ENCODE measurements at regions not wholly inside any gene's neighbourhood (a gene's known extent, or its start where the extent isn't known, plus 50 kb on each side); places are given as distances from the start of the nearest gene placed in this dataset.
A peak's percentile ranks its signal among the peaks of the same experiment; 100 is the strongest.

DNA sequence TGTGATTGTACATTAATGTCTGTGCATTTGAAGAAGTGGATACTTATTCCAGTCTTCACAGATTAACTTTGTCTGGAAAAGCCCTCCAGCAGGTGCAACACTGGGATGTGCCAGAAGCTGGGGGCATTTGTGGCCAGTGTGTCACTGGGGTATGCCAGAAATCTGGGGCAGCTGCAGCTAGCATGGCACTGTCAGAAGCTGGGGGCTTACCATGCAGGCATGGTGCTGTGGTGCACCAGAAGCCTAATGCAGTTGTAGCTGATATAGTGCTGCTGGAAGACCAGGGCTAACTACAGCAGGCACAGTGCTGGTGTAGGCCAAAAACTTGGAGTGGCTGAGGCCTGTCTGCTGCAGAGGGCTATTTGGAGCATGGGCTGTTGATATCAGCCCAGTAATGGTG lies 270.1 kb downstream of the STK31 start:
- DNase-seq (ENCODE audit: low read depth), result no peak

- peak; percentile 26 for DNase-seq (ENCODE audit: low read depth)
Observed at GRCh38 chr7:23981314-23981713, 271.3 kb downstream of the STK31 start.

DNA sequence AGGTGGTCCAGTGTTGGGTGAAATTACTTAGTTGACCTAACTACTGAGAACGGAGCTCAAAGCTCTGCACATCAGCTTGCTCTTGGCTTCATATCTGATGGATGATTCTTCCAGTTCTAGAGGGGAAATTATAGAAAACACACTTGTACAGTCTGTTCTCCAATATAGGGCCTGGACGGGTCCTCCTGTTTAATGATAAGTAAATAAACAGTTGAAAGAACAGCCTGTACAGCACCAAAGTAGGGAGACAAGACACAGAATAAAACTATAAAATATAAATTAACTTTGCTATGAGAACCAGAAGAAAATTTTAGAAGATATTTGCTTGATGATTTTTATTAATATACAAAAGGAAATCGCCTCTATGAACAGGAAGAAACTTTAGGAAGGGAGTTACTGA lies 271.7 kb downstream of the STK31 start:
- DNase-seq (ENCODE audit: low read depth), result no peak

GRCh38 chr7:24005517-24005916 lies 278.5 kb upstream of the NPY start:
- DNase-seq (ENCODE audit: low read depth), result no peak

DNA sequence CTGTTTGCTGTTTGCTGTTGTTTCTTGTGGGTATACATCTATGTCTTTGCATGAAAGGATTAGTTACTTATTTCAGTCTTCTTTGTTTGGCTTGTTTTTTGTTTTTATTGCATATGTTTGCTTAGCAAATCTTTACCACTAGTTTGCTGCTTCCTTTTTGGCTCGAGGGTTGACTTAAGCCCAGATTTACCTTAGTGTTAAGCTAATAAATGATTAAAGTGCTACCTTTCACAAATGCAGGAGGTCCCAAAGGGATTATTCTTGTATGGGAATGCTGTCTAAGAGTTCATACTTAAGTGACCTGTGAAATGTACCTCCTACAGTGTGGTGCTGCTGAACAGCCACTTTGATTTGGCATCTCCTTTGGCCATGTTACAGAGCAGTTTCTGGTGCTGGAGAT lies 273.5 kb upstream of the NPY start:
- no peak for DNase-seq (ENCODE audit: low read depth)

DNA sequence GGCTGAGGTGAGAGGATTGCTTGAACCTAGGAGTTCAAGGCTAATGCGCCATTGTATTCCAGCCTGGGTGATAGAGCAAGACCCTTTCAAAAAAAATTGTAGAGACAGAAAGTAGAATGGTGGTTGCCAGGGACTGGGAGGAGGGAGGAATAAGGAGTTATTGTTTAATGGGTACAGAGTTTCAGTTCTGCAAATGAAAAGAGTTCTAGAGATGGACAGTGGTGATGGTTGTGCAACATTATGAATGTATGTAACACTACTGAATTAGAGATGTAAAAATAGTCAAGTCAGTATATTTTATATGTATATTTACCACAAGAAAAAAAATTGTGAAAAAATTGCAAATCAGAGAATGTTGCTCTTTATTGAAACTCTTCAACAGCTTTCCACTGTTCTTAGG lies 266.5 kb upstream of the NPY start:
- DNase-seq (ENCODE audit: low read depth), result no peak

- DNase-seq (ENCODE audit: low read depth), result no peak
Observed at GRCh38 chr7:24018331-24018730, 265.7 kb upstream of the NPY start.

DNA sequence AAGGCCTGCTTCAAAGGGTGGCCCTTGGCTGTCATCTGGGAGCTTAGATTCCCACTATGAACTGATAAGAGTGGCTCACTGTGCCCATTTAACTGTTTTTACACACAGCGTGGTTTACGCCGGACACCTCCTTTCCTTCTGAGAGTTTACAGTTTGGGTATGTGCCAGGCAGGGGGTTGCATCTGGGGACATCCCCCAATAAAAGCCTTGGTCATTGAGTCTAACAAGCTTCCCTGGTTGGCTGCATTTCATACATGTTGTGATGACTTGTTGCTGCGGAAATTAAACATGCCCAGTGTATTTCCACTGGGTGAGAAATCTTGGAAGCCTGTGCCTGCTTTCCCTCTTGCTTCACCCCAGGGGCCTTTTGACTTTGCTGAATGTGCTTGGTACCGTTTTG lies 264.1 kb upstream of the NPY start:
- DNase-seq (ENCODE audit: low read depth), result no peak

- peak; percentile 37 for DNase-seq (ENCODE audit: low read depth)
Observed at GRCh38 chr7:24024276-24025068, 259.5 kb upstream of the NPY start.

DNA sequence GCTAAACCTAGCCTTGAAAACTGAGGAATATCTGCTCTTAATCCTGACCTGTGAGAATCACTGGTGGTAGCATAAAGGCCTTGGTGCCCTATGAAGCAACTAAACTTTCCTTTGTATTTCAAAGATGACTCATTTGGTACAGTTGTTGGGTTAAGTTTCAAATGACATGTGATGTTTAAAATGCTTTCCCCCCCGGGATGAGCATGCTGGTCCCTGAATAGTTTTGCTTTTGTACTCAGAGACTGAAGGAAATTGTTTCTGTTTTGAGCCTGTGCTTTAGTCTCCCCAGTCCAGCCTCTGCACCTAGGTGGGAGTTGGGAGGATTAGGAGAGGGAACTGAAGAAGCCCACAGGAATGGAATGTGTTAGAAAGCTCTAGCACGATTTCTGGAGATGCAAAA lies 258.9 kb upstream of the NPY start:
- DNase-seq (ENCODE audit: low read depth), result peak; percentile 57

DNA sequence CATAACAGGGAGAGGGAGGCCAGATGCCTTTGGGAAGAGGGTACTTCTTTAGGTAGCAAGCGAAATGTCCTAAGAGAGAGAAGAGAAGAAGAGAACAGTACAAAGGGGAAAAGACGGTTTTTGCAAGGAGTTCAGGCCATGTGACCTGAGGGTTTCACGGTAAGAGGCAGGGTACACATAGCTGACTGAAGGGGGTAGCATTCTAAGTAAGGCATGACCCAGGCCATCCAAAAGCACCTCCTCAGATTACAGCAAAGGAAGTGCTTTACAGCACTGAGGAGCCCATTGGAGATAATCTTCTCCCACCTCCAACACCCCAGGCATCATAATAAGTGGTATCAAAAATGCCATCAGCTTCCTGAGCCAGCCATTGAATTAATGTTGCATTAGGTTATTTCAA lies 258.2 kb upstream of the NPY start:
- no peak for DNase-seq (ENCODE audit: low read depth)

DNA sequence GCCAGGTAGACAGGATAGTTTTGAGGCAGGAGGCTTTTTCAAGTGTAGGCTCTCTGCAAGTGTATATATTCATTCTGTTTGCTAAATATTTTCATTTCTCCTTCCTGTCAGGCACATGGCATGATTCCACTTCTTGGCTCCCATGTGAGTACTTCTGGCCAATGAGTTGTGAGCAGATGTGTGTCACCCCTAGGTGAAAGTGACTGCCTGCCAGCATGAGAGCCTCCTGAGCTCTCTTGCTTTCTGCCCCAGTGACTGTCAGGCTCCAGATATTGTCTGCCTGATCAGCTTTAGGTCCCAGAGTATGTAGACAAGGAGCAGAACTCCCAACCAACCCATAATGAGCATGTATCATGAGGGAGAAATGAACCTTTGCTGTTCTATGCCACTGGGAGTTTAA lies 257.6 kb upstream of the NPY start:
- DNase-seq (ENCODE audit: low read depth), result peak; percentile 4

GRCh38 chr7:24029068-24029467 lies 254.9 kb upstream of the NPY start:
- no peak for DNase-seq (ENCODE audit: low read depth)

DNA sequence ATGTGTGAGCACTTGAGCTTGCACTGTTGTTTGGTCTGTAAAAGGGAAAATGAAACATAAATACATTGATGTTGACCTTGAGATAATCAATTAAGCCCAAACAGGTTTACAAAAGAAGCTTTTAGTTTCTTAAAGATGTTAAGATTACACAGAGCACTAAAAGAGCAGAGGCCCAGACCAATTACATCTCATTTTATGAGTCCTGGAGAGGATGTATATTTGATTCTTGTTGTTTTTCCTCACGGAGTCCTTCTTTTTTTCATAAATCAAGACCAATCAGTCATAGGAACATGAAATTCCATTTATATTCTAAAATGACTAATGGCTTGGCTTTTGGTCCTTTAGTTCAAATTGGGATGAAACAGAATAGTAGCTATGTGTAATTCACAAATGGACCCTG lies 249.7 kb upstream of the NPY start:
- DNase-seq (ENCODE audit: low read depth), result no peak

DNA sequence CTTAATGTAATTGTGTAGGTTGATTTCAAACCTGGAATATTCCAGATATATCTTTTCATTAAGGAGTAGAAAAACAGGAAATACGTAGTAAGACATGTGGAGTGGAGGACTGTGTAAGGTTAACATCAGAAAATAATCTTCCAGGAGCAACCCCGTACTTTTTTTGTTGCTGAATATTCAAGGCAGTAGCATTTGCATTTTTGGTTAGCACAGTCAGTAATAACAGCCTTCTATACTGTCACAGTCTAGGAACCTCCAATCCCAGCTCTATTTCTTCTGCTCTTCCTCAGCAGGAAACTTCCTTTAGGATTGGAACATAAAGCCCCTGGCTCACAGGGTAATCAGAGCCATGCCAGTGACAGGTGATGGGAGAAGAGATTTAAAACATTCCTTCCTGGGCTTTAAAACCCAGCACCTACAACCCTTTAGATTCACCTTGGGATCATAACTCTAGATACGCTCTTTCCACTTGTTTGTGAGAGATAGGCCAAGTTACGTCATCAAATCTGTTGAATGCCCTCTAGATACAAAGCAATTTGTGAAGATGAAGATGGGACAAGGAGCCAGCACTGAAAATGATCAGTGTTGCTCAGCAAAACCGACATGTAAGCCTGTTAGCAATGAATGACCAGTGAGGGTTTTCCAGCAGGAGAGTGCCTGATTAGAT lies 248.5 kb upstream of the NPY start:
- DNase-seq (ENCODE audit: low read depth), result no peak

DNA sequence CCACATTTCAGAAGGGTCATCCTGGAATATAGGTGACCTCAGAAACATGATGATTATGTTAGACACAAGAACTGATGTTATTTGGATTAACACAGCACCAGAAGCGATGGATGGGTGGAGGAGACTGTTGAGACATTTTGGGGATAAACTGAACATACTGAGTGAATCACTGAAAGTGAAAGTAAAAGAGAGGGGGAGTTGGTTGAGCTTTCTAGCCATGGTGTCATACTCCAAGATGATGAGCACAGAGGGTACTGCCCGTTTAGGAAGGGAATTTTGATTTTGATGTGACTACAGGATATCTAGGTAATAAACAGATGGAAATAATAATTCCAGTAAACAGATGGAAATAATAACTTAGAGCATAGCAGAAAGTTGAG lies 248.0 kb upstream of the NPY start:
- peak; percentile 51 for DNase-seq (ENCODE audit: low read depth)

DNA sequence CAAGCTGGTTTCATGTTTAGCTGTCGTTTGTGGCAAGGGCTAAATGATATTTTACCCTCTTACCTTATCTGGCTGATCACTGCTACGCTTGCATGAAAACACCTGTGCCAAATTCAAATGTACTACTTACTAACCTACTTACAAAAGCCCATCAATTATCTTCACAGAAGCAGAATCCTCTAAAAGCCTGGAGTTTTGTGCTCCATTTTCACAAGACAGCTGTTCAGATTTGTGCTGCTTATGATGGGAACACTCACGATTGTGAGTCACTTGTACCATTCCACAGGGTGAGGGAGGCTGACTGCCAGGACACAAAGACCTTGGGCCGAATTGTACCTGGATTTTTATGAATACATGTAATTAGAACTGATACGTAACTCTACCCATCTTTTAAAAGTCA lies 245.0 kb upstream of the NPY start:
- no peak for DNase-seq (ENCODE audit: low read depth)

DNA sequence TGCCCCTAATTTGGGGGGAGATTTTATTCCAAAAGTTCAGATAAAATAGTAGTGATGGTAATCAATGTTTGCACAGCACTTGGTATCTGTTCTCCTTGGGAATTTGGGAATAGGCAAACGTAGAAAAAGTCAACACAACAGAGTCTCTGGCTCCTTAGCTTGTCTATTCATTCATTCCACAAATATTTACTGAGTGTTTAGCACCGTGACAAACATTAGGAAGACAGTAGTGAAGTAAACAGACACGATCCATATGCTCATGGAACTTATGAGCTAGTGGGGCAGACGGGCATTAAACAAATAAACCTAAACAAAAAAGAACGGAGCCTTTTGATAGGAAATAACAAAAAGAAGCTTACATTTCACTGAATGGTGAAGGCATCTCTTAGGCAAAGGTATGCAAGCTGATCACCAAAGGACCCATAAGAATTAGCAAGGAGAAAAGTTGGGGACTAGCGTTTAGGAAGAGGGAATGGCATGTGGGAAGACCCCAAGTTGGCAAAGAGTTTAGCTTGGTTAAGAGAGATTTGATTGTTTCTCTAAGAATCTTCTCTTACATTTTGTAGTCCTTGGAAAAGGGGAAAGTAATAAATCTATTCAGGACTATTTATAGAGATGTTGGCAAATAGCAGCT lies 243.9 kb upstream of the NPY start:
- no peak for DNase-seq (ENCODE audit: low read depth)

DNA sequence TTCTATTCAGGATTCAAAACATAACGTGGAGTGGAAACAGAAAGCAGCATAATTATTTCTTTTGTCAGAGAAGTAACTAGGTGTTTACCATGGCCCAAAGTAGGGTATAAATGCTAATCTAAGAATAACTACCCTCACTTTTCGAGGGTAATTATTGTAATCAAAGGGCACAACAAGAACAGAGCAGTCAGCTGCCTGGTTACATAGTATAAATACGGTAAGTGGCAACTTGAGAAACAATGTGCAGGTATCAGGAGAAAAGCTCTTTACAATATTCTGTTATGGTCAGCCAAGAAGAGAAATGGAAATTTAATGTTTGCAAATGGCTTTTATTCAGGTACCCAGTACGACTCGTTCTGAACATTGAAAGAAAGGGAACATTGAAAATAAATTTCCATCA lies 242.0 kb upstream of the NPY start:
- no peak for DNase-seq (ENCODE audit: low read depth)

- DNase-seq (ENCODE audit: low read depth), result no peak
Observed at GRCh38 chr7:24049296-24049695, 234.7 kb upstream of the NPY start.

DNA sequence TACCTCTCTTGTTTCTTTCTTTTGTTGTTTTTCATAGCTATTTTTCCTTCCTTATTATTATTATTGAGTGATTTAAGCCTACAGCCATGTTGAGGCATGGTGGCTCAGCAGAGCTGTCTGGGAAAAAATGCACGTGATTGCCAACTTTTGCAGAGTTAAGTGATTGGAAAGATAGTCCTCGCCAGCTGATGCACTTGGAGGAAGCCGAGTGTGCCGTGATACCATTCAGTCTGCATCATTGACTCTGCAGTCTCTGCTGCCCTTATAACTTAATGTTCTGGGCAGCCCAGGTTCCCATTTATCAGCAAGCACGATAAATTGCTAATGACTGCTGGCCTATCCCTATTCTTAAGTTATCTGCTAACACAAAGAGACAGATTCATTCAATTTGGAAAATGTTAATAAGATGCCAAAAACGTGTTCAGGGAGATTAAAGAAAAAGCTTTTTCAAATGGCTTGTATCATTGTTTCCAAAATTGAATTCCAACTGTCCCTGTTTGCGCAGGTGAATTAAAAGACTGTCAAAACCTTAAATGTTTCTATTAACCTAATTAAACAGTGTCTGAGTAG lies 232.9 kb upstream of the NPY start:
- DNase-seq (ENCODE audit: low read depth), result no peak

- no peak for DNase-seq (ENCODE audit: low read depth)
Observed at GRCh38 chr7:24051651-24052050, 232.3 kb upstream of the NPY start.

DNA sequence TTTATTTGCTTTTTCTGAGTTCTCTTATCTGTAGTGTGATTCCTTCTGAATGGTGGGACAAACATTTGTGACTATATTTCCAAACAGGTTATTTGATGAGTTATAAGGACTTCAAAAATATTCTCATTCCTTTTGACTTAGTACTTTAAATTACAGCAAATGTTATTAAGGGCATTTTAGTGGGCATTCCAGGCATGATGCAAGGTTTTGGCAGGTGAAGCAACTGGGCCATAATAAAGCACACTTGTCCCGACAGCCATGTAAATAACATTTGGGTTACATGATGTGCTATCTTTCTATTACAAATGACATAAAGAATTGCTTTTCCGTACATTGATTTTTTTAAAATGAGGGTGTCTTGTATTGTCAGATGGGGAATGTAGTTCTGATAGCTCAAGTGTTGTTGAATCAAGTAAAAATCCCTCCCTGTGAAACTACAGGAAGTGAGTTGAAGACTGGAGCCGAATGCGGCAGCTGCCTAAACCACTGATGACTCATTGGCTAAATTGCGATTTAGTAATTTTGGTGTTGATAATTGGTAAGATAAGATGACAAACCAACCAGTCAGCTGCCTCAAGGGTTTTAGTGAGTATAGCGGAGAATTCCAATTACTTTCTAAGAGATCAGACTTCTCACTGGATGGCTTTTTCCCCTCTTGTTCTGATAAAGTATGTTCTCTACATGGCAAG lies 231.3 kb upstream of the NPY start:
- DNase-seq (ENCODE audit: low read depth), result peak; percentile 97
